ENCODE measurements at regions not wholly inside any gene's neighbourhood (a gene's known extent, or its start where the extent isn't known, plus 50 kb on each side); places are given as distances from the start of the nearest gene placed in this dataset.

- Histone ChIP-seq H3K9me2 (ENCODE audit: insufficient read depth) (no peaks in the 10 kb centered on the region), H3K36me3 (ENCODE audit: control insufficient read depth in 1 of 2, insufficient read depth in 2 of 2, low read length in 2 of 2) (no peaks in the 10 kb centered on the region), H3K4me2 (ENCODE audit: low read length) (no peak overlapping the region), H3K9ac (ENCODE audit: low read length) (no peak overlapping the region), H3K27me3 (ENCODE audit: insufficient read depth, low read length) (peaks cover 33% of the 10 kb centered on the region), H2AFZ (ENCODE audit: low read depth, low read length, poor library complexity, severe bottlenecking) (no peak overlapping the region), H4K20me1 (ENCODE audit: insufficient read depth) (no peaks in the 10 kb centered on the region), H3K9me3 (ENCODE audit: control insufficient read depth in 1 of 2, insufficient read depth in 1 of 2, low read depth in 1 of 2, low read length in 2 of 2) (no peaks in the 10 kb centered on the region), H3K79me2 (ENCODE audit: insufficient read depth, low read length) (no peaks in the 10 kb centered on the region), H3K4me1 (ENCODE audit: control insufficient read depth in 1 of 2, insufficient read depth in 2 of 2, low read length in 2 of 2) (no peaks in the 10 kb centered on the region), H3K4me3 (replicated peaks in 1 of 2; ENCODE audit: low read depth in 1 of 2, low read length in 2 of 2) (no peak overlapping the region), H3K27ac (ENCODE audit: low read depth, low read length) (no peak overlapping the region)
- ATAC-seq: no peak
- no peak for DNase-seq (ENCODE audit: low read depth, low spot score)
- BruUV-seq (replicated peaks): no TSS peak
- ChIA-PET RAD21 (ENCODE audit: low non-redundant PET in 1 of 2, low total read pairs in 2 of 2, uncharacterized antibody in 2 of 2, unreplicated experiment in 2 of 2) (no interaction called here), CTCF (no interaction called here), POLR2A (no interaction called here)
- TF ChIP-seq POLR2AphosphoS5 (IDR thresholded peaks at IDR 0.05; ENCODE audit: low read depth, low read length): no peak
- no peak for TF ChIP-seq FOSL1 (IDR thresholded peaks at IDR 0.05; ENCODE audit: low read depth)
- TF ChIP-seq SRF (IDR thresholded peaks at IDR 0.05; ENCODE audit: low read depth): no peak
- TF ChIP-seq REST (IDR thresholded peaks at IDR 0.05; ENCODE audit: low read depth): no peak
- no peak for TF ChIP-seq SP1 (IDR thresholded peaks at IDR 0.05; ENCODE audit: low read depth)
- TF ChIP-seq CBX3 (IDR thresholded peaks at IDR 0.05; ENCODE audit: low read depth): no peak
- no peak for TF ChIP-seq TCF7L2 (IDR thresholded peaks at IDR 0.05; ENCODE audit: borderline replicate concordance, extremely low read depth, insufficient read depth, insufficient read length)
- no peak for TF ChIP-seq ZBTB33 (IDR thresholded peaks at IDR 0.05; ENCODE audit: extremely low read depth, insufficient replicate concordance, low read length)
- no peak for TF ChIP-seq ELF1 (IDR thresholded peaks at IDR 0.05; ENCODE audit: borderline replicate concordance, low read depth)
- no peak for TF ChIP-seq ZNF274 (IDR thresholded peaks at IDR 0.05; ENCODE audit: low read depth, low read length)
- TF ChIP-seq ATF3 (IDR thresholded peaks at IDR 0.05): no peak
- no peak for TF ChIP-seq EZH2phosphoT487 (IDR thresholded peaks at IDR 0.05; ENCODE audit: borderline replicate concordance)
- TF ChIP-seq CEBPB (IDR thresholded peaks at IDR 0.05; ENCODE audit: low read depth): no peak
- TF ChIP-seq JUND (IDR thresholded peaks at IDR 0.05): no peak
- TF ChIP-seq EGR1 (IDR thresholded peaks at IDR 0.05; ENCODE audit: low read depth): no peak
- intact Hi-C loops (cut with micrococcal nuclease): no loop called here
Observed at GRCh38 chr18:61706276-61706915, 186.4 kb downstream of the RNF152 start.

Measured in HCT116 (cell line).